Lower lobe of right lung (tissue), 2 donors: ENCODE measurements at regions not wholly inside any gene's neighbourhood (a gene's known extent, or its start where the extent isn't known, plus 50 kb on each side); places are given as distances from the start of the nearest gene placed in this dataset.

Experiments
- ATAC-seq, 2 donors: fragments of 200-7000 bp; cut with Tn5 transposase; one replicate each; pipeline ENCODE4 v1.9.1; 2020 to 2022; ENCODE audit warnings: mild to moderate bottlenecking in 2 of 2, moderate library complexity in 2 of 2
- DNase-seq: peaks from one replicate; pipeline ENCODE4 v3.0.0-alpha.2; 2020
- H3K27ac ChIP-seq: fragments of 200-600 bp; one replicate; pipeline ENCODE4 v1.8.0; 2022
- H3K27me3 ChIP-seq: fragments of 200-600 bp; one replicate; pipeline ENCODE4 v1.8.0; 2022; ENCODE audit warnings: low read depth
- H3K36me3 ChIP-seq: fragments of 200-600 bp; one replicate; pipeline ENCODE4 v1.8.0; 2022; ENCODE audit warnings: mild to moderate bottlenecking
- H3K4me1 ChIP-seq: fragments of 200-600 bp; one replicate; pipeline ENCODE4 v1.8.0; 2022
- H3K4me3 ChIP-seq: fragments of 200-600 bp; one replicate; pipeline ENCODE4 v1.8.0; 2022; ENCODE audit warnings: mild to moderate bottlenecking
- H3K9me3 ChIP-seq: fragments of 200-600 bp; one replicate; pipeline ENCODE4 v1.8.0; 2022
- intact Hi-C: fragments of 100-400 bp; cut with DNase I; formaldehyde crosslinking; loops from one replicate; pipeline ENCODE4 v1.11.0; 2022
- TF ChIP-seq, protein P1 (sequence below): fragments of 200-600 bp; IDR thresholded peaks from one replicate; pipeline ENCODE4 v1.8.0; 2022; ENCODE audit warnings: antibody characterized with exemption, mild to moderate bottlenecking
- donor health status: DM: no; HTN: yes; CAD: no; lungs with severe emphysema.

DNA sequence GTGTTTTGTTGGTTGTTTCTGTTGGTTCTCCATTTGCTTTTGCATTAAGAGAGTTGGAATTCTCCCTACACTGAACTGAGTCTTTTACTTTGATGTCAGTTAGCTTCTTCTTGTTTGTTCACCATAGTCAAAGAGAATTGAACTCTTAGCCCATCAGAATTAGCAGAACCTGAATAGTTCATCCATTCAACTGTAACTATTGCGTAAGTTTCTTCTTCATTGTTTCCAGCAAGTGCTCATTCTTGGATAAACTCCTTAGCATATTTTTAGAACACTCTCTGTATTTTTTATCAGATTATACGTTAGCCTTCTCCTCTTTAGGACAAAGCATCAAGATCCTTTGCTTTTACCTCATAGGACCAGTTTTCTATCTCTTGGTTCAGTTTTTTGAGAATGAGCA lies 128.4 kb upstream of the RAB11FIP2 start:
- no peaks in the 10 kb centered on the region for H3K36me3 ChIP-seq
- no peaks in the 10 kb centered on the region for H3K9me3 ChIP-seq
- ATAC-seq, result no peak
- DNase-seq, result no peak
- H3K27me3 ChIP-seq, result no peaks in the 10 kb centered on the region
- H3K27ac ChIP-seq, result no peak overlapping the region
- no peaks in the 10 kb centered on the region for H3K4me1 ChIP-seq
- TF ChIP-seq, protein P1, sequence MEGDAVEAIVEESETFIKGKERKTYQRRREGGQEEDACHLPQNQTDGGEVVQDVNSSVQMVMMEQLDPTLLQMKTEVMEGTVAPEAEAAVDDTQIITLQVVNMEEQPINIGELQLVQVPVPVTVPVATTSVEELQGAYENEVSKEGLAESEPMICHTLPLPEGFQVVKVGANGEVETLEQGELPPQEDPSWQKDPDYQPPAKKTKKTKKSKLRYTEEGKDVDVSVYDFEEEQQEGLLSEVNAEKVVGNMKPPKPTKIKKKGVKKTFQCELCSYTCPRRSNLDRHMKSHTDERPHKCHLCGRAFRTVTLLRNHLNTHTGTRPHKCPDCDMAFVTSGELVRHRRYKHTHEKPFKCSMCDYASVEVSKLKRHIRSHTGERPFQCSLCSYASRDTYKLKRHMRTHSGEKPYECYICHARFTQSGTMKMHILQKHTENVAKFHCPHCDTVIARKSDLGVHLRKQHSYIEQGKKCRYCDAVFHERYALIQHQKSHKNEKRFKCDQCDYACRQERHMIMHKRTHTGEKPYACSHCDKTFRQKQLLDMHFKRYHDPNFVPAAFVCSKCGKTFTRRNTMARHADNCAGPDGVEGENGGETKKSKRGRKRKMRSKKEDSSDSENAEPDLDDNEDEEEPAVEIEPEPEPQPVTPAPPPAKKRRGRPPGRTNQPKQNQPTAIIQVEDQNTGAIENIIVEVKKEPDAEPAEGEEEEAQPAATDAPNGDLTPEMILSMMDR, result no peak
- H3K4me3 ChIP-seq, result no peak overlapping the region
- intact Hi-C loops, result no loop called here

DNA sequence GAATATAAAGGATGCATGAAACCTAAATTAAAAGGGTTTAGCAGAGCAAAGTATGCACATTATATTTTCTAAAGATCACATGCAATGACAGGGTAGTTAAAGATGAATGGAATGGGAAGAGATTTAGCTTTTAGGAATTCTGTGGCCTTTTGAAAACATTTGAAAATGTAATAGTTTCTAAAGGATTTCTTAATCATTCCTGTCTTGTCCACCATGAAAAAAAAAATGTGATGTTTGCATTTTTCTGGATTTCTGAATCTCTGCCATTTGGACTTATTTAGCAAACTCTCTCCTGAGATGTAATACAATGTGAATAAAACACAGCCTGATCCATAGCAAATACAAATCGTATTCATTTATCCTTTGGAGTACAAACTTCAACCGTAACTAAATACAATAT lies 126.6 kb upstream of the RAB11FIP2 start:
- no peaks in the 10 kb centered on the region for H3K27me3 ChIP-seq
- DNase-seq (no peak), ATAC-seq (no peak)
- H3K4me1 ChIP-seq, result no peaks in the 10 kb centered on the region
- H3K9me3 ChIP-seq, result no peaks in the 10 kb centered on the region
- intact Hi-C loops, result no loop called here
- H3K4me3 ChIP-seq, result no peak overlapping the region
- H3K36me3 ChIP-seq, result no peaks in the 10 kb centered on the region
- no peak overlapping the region for H3K27ac ChIP-seq
- TF ChIP-seq, protein P1, result no peak

DNA sequence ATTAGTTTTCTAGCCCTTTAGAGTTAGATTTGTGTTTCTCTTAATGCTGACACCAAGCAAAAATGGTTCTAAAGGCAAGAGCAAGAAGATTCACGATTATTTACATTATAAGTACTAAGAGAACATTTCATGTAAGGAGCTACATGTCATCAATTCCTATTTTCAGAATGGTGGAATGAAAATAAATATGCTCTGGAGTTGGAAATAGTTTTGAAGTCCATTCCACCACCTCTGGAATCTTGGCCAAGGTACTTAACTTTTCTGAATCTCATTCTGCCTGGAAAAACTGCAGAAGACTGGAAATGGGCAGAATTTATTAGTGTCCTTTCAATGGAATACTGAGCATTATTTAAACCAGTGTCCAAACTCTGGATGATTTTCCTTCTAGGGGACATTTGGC lies 125.1 kb upstream of the RAB11FIP2 start:
- H3K36me3 ChIP-seq, result no peaks in the 10 kb centered on the region
- H3K27me3 ChIP-seq, result no peaks in the 10 kb centered on the region
- no peaks in the 10 kb centered on the region for H3K9me3 ChIP-seq
- ATAC-seq (no peak), DNase-seq (no peak)
- no peaks in the 10 kb centered on the region for H3K4me1 ChIP-seq
- intact Hi-C loops, result no loop called here
- H3K27ac ChIP-seq, result no peak overlapping the region
- no peak overlapping the region for H3K4me3 ChIP-seq
- TF ChIP-seq, protein P1, result no peak

GRCh38 chr10:118167056-118167700 lies 120.4 kb upstream of the RAB11FIP2 start:
- DNase-seq (no peak), ATAC-seq (no peak)
- no peaks in the 10 kb centered on the region for H3K36me3 ChIP-seq
- TF ChIP-seq, protein P1, result no peak
- no peak overlapping the region for H3K27ac ChIP-seq
- H3K4me3 ChIP-seq, result no peak overlapping the region
- H3K4me1 ChIP-seq, result no peaks in the 10 kb centered on the region
- H3K27me3 ChIP-seq, result no peaks in the 10 kb centered on the region
- no peaks in the 10 kb centered on the region for H3K9me3 ChIP-seq
- intact Hi-C loops, result no loop called here

GRCh38 chr10:118163217-118163616 lies 116.5 kb upstream of the RAB11FIP2 start:
- ATAC-seq, result no peak
- no peaks in the 10 kb centered on the region for H3K36me3 ChIP-seq
- no peak overlapping the region for H3K4me3 ChIP-seq
- H3K27ac ChIP-seq, result no peak overlapping the region
- intact Hi-C loops, result no loop called here
- H3K9me3 ChIP-seq, result no peaks in the 10 kb centered on the region
- H3K27me3 ChIP-seq, result no peaks in the 10 kb centered on the region
- no peak for DNase-seq
- TF ChIP-seq, protein P1, result no peak
- no peaks in the 10 kb centered on the region for H3K4me1 ChIP-seq
